ENCODE measurements at regions not wholly inside any gene's neighbourhood (a gene's known extent, or its start where the extent isn't known, plus 50 kb on each side); places are given as distances from the start of the nearest gene placed in this dataset.

DNA sequence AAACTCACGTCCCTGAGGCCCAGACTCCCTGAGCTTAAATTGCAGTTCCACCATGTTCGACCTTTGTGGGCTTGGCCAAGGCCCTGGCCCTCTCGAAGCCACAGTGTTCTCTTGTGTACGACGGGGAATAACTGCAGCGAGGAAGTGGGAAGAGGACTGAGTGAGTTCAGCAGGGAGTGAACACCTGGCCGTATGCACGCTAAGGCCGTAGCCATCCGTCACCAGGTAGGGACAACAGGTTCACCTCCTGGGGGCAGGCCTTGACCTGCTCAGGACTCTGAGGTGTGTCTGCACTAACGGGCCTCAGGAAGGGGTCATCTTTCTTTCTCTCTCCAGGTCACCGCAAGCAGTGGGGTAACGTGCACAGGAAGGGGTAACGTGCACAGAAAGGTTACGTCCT lies 67.2 kb upstream of the CTBP2 start:
- Histone ChIP-seq H3K4me3 (no peak overlapping the region), H3K9me3 (replicated peaks; ENCODE audit: control insufficient read depth, insufficient read depth, low read length) (no peaks in the 10 kb centered on the region), H2AFZ (ENCODE audit: control insufficient read depth, low read depth, low read length) (no peak overlapping the region), H4K20me1 (ENCODE audit: control insufficient read depth, insufficient read depth) (no peaks in the 10 kb centered on the region), H3K4me2 (ENCODE audit: control insufficient read depth, insufficient read depth) (no peak overlapping the region), H3K9ac (ENCODE audit: control insufficient read depth, insufficient read depth, low read length) (no peak overlapping the region), H3K79me2 (ENCODE audit: control insufficient read depth, insufficient read depth, low read length) (no peaks in the 10 kb centered on the region), H3K27me3 (replicated peaks in 1 of 2; ENCODE audit: control insufficient read depth in 2 of 2, insufficient read depth in 2 of 2, low read length in 1 of 2) (no peaks in the 10 kb centered on the region), H3K4me1 (ENCODE audit: control insufficient read depth, insufficient read depth, low read length) (no peaks in the 10 kb centered on the region), H3K36me3 (ENCODE audit: control insufficient read depth in 2 of 2, insufficient read depth in 2 of 2, low read length in 1 of 2) (no peaks in the 10 kb centered on the region), H3K27ac (ENCODE audit: control insufficient read depth, insufficient read depth) (no peak overlapping the region)
- DNase-seq (ENCODE audit: low read depth, low spot score) = no peak
- ChIA-PET RAD21 (ENCODE audit: unreplicated experiment) (no interaction called here), POLR2A (no interaction called here), SMC1A (ENCODE audit: uncharacterized antibody, unreplicated experiment) (no interaction called here), CTCF (no interaction called here)
- in situ Hi-C loops (cut with MboI) (no loop called here), intact Hi-C loops (cut with micrococcal nuclease; ENCODE audit: unreplicated experiment) (no loop called here)
- 65% methylated on average over 15 of the region's 15 CpGs for WGBS (ENCODE audit: insufficient coverage, insufficient replicate concordance, low lambda C conversion rate, missing lambda C conversion rate)
- FAIRE-seq = no peak
- no TSS peak for BruUV-seq (replicated peaks)
- TF ChIP-seq, protein P1, sequence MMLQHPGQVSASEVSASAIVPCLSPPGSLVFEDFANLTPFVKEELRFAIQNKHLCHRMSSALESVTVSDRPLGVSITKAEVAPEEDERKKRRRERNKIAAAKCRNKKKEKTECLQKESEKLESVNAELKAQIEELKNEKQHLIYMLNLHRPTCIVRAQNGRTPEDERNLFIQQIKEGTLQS (IDR thresholded peaks at IDR 0.05; ENCODE audit: borderline replicate concordance, extremely low read depth, low read depth, low read length) = no peak
- TF ChIP-seq ZNF274 (IDR thresholded peaks at IDR 0.05; ENCODE audit: insufficient read depth, insufficient read length) (no peak), IKZF2 (IDR thresholded peaks at IDR 0.05) (no peak), STAT1 (conservative IDR thresholded peaks at IDR 0.05) (no peak)
- ATAC-seq = no peak

DNA sequence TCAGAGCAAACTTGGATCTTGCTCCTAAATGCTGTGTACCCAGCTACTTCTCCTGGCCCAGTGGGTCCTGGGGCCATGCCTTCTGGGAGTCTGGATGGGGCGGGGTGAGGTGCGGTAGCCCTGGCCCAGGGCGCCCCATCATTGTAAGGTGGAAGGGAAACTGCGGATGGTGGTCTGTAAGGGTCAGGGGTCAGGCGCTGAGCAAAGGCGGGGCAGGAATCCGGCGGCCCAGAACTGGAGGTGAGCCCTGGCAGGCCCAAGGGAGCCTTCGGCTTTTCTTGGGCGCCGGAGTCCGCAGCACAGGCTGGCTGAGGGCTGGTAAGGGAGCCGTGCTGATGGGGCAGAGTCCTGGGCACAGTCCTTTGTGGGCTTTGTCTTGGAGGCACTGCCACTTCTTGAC lies 66.5 kb upstream of the CTBP2 start:
- Histone ChIP-seq H3K4me2 (ENCODE audit: control insufficient read depth, insufficient read depth) (no peak overlapping the region), H3K4me3 (no peak overlapping the region), H3K36me3 (ENCODE audit: control insufficient read depth in 2 of 2, insufficient read depth in 2 of 2, low read length in 1 of 2) (no peaks in the 10 kb centered on the region), H3K9ac (ENCODE audit: control insufficient read depth, insufficient read depth, low read length) (no peak overlapping the region), H3K4me1 (ENCODE audit: control insufficient read depth, insufficient read depth, low read length) (no peaks in the 10 kb centered on the region), H3K9me3 (replicated peaks; ENCODE audit: control insufficient read depth, insufficient read depth, low read length) (no peaks in the 10 kb centered on the region), H3K79me2 (ENCODE audit: control insufficient read depth, insufficient read depth, low read length) (no peaks in the 10 kb centered on the region), H3K27ac (ENCODE audit: control insufficient read depth, insufficient read depth) (no peak overlapping the region), H3K27me3 (replicated peaks in 1 of 2; ENCODE audit: control insufficient read depth in 2 of 2, insufficient read depth in 2 of 2, low read length in 1 of 2) (no peaks in the 10 kb centered on the region), H2AFZ (ENCODE audit: control insufficient read depth, low read depth, low read length) (no peak overlapping the region), H4K20me1 (ENCODE audit: control insufficient read depth, insufficient read depth) (no peaks in the 10 kb centered on the region)
- FAIRE-seq (no peak), ATAC-seq (no peak), DNase-seq (ENCODE audit: low read depth, low spot score) (no peak)
- TF ChIP-seq, protein P2, sequence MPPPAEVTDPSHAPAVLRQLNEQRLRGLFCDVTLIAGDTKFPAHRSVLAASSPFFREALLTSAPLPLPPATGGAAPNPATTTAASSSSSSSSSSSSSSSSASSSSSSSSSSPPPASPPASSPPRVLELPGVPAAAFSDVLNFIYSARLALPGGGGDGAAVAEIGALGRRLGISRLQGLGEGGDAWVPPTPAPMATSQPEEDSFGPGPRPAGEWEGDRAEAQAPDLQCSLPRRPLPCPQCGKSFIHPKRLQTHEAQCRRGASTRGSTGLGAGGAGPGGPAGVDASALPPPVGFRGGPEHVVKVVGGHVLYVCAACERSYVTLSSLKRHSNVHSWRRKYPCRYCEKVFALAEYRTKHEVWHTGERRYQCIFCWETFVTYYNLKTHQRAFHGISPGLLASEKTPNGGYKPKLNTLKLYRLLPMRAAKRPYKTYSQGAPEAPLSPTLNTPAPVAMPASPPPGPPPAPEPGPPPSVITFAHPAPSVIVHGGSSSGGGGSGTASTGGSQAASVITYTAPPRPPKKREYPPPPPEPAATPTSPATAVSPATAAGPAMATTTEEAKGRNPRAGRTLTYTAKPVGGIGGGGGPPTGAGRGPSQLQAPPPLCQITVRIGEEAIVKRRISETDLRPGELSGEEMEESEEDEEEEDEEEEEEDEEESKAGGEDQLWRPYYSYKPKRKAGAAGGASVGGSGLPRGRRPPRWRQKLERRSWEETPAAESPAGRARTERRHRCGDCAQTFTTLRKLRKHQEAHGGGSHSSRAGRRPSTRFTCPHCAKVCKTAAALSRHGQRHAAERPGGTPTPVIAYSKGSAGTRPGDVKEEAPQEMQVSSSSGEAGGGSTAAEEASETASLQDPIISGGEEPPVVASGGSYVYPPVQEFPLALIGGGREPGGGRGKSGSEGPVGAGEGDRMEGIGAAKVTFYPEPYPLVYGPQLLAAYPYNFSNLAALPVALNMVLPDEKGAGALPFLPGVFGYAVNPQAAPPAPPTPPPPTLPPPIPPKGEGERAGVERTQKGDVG (CRISPR knock-in tag; IDR thresholded peaks at IDR 0.05) = no peak
- TF ChIP-seq, protein P3, sequence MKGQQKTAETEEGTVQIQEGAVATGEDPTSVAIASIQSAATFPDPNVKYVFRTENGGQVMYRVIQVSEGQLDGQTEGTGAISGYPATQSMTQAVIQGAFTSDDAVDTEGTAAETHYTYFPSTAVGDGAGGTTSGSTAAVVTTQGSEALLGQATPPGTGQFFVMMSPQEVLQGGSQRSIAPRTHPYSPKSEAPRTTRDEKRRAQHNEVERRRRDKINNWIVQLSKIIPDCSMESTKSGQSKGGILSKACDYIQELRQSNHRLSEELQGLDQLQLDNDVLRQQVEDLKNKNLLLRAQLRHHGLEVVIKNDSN (IDR thresholded peaks at IDR 0.05; ENCODE audit: borderline replicate concordance, extremely low read length, insufficient read depth, low read depth, low read length) = no peak
- no peak for TF ChIP-seq NR2F1 (conservative IDR thresholded peaks at IDR 0.05)
- 77% methylated on average over 13 of the region's 13 CpGs for WGBS (ENCODE audit: insufficient coverage, insufficient replicate concordance, low lambda C conversion rate, missing lambda C conversion rate)
- BruUV-seq (replicated peaks) = no TSS peak
- in situ Hi-C loops (cut with MboI) = no loop called here
- SMC1A ChIA-PET (ENCODE audit: uncharacterized antibody, unreplicated experiment) = no interaction called here
- RAD21 ChIA-PET (ENCODE audit: unreplicated experiment) = no interaction called here
- POLR2A ChIA-PET = no interaction called here
- CTCF ChIA-PET = no interaction called here
- intact Hi-C loops (cut with micrococcal nuclease; ENCODE audit: unreplicated experiment) = no loop called here
